BLaER1 treated with 17β-estradiol and CSF1 and Interleukin-3, amounts not matched to agents 10 nM and 100 nM (cell line): ENCODE measurements at regions not wholly inside any gene's neighbourhood (a gene's known extent, or its start where the extent isn't known, plus 50 kb on each side); places are given as distances from the start of the nearest gene placed in this dataset.
A peak's percentile ranks its signal among the peaks of the same experiment; 100 is the strongest.

Source experiments
- H3K27ac ChIP-seq, 11 experiments: shearing (Covaris generic); formaldehyde crosslinking; 2 replicates each; pipeline ENCODE4 v1.8.1; 2022
- H3K27me3 ChIP-seq, 11 experiments: shearing (Covaris generic); formaldehyde crosslinking; 2 replicates each; pipeline ENCODE4 v1.8.1; 2022
- H3K36me3 ChIP-seq, 11 experiments: shearing (Covaris generic); formaldehyde crosslinking; 2 replicates each; pipeline ENCODE4 v1.8.1; 2022
- H3K4me1 ChIP-seq, 10 experiments: shearing (Covaris generic); formaldehyde crosslinking; 2 replicates each; pipeline ENCODE4 v1.8.1; 2022
- H3K4me2 ChIP-seq, 11 experiments: shearing (Covaris generic); formaldehyde crosslinking; 2 replicates each; pipeline ENCODE4 v1.8.1; 2022
- H3K4me3 ChIP-seq, 10 experiments: shearing (Covaris generic); formaldehyde crosslinking; 2 replicates each; pipeline ENCODE4 v1.8.1; 2022
- H3K9ac ChIP-seq, 11 experiments: shearing (Covaris generic); formaldehyde crosslinking; 2 replicates each; pipeline ENCODE4 v1.8.1; 2022
- H3K9me3 ChIP-seq, 11 experiments: shearing (Covaris generic); formaldehyde crosslinking; replicated peaks in 1 of 11; 2 replicates each; pipeline ENCODE4 v1.8.1; 2022
- H4K20me1 ChIP-seq, 11 experiments: shearing (Covaris generic); formaldehyde crosslinking; 2 replicates each; pipeline ENCODE4 v1.8.1; 2022
- Cebpa-rat ChIP-seq, 11 experiments: shearing (Covaris generic); IDR thresholded peaks; 2 replicates each; pipeline ENCODE4 v1.8.1; 2022

GRCh38 chr15:69593981-69594966 is 141.7 kb downstream of the RPLP1 start:
- Histone ChIP-seq H3K36me3 (no peaks in the 10 kb centered on the region), H3K9me3 (no peaks in the 10 kb centered on the region), H3K4me2 (peak overlapping the region; percentile 61 to 84 (median 77)), H3K4me1 (peaks cover 17 to 38% (median 21%) of the 10 kb centered on the region in 10 experiments), H3K27me3 (peaks cover 0 to 16% (median 4%) of the 10 kb centered on the region in 11 experiments; a peak in 6 of 22 replicates), H3K4me3 (no peak overlapping the region), H3K9ac (peak overlapping the region in 1 of 11 experiments; percentile 14; a peak in 1 of 22 replicates), H3K27ac (no peak overlapping the region), H4K20me1 (peaks cover 0 to 13% (median 0%) of the 10 kb centered on the region in 11 experiments; a peak in 5 of 22 replicates)
- no peak for TF ChIP-seq Cebpa-rat (IDR thresholded peaks at IDR 0.05)

- no peak for TF ChIP-seq Cebpa-rat (IDR thresholded peaks at IDR 0.05)
- peaks cover 0 to 13% (median 0%) of the 10 kb centered on the region in 11 experiments; a peak in 5 of 22 replicates for H4K20me1 ChIP-seq
- H3K27me3 ChIP-seq: peaks cover 0 to 24% (median 4%) of the 10 kb centered on the region in 11 experiments; a peak in 9 of 22 replicates
- H3K27ac ChIP-seq: no peak overlapping the region
- no peaks in the 10 kb centered on the region for H3K9me3 ChIP-seq
- H3K4me2 ChIP-seq: peak overlapping the region; percentile 61 to 84 (median 77)
- peaks cover 17 to 31% (median 21%) of the 10 kb centered on the region in 10 experiments for H3K4me1 ChIP-seq
- H3K4me3 ChIP-seq: no peak overlapping the region
- H3K9ac ChIP-seq: peak overlapping the region in 2 of 11 experiments; percentile 14 to 16; a peak in 3 of 22 replicates
- H3K36me3 ChIP-seq: no peaks in the 10 kb centered on the region
Observed at GRCh38 chr15:69595009-69595791, 142.6 kb downstream of the RPLP1 start.

- Histone ChIP-seq H3K4me1 (peaks cover 17 to 23% (median 21%) of the 10 kb centered on the region in 10 experiments), H3K27ac (no peak overlapping the region), H4K20me1 (peaks cover 0 to 13% (median 0%) of the 10 kb centered on the region in 11 experiments; a peak in 5 of 22 replicates), H3K9me3 (no peaks in the 10 kb centered on the region), H3K9ac (no peak overlapping the region), H3K27me3 (peaks cover 0 to 24% (median 4%) of the 10 kb centered on the region in 11 experiments; a peak in 9 of 22 replicates), H3K4me3 (no peak overlapping the region), H3K4me2 (no peak overlapping the region), H3K36me3 (no peaks in the 10 kb centered on the region)
- TF ChIP-seq Cebpa-rat (IDR thresholded peaks at IDR 0.05): no peak
Observed at GRCh38 chr15:69597061-69597592, 144.5 kb downstream of the RPLP1 start.

- no peak for TF ChIP-seq Cebpa-rat (IDR thresholded peaks at IDR 0.05)
- H4K20me1 ChIP-seq: peaks cover 0 to 12% (median 0%) of the 10 kb centered on the region in 11 experiments; a peak in 5 of 22 replicates
- peaks cover 17 to 26% (median 19%) of the 10 kb centered on the region in 10 experiments for H3K4me1 ChIP-seq
- H3K9me3 ChIP-seq: no peaks in the 10 kb centered on the region
- H3K27ac ChIP-seq: no peak overlapping the region
- H3K4me3 ChIP-seq: no peak overlapping the region
- H3K27me3 ChIP-seq: peaks cover 0 to 32% (median 2%) of the 10 kb centered on the region in 11 experiments; a peak in 9 of 22 replicates
- H3K4me2 ChIP-seq: no peak overlapping the region
- H3K36me3 ChIP-seq: no peaks in the 10 kb centered on the region
- H3K9ac ChIP-seq: no peak overlapping the region
Observed at GRCh38 chr15:69599271-69599670, 146.7 kb downstream of the RPLP1 start.

GRCh38 chr15:69600556-69601085 is 148.0 kb downstream of the RPLP1 start:
- Histone ChIP-seq H3K4me3 (no peak overlapping the region), H4K20me1 (peaks cover 0 to 6% (median 0%) of the 10 kb centered on the region in 11 experiments; a peak in 4 of 22 replicates), H3K9me3 (no peaks in the 10 kb centered on the region), H3K27ac (no peak overlapping the region), H3K36me3 (no peaks in the 10 kb centered on the region), H3K27me3 (peaks cover 0 to 24% (median 0%) of the 10 kb centered on the region in 11 experiments; a peak in 7 of 22 replicates), H3K4me2 (no peak overlapping the region), H3K4me1 (peaks cover 4 to 19% (median 6%) of the 10 kb centered on the region in 10 experiments), H3K9ac (no peak overlapping the region)
- TF ChIP-seq Cebpa-rat (IDR thresholded peaks at IDR 0.05): no peak

GRCh38 chr15:69601711-69602504 is 149.3 kb downstream of the RPLP1 start:
- Histone ChIP-seq H3K36me3 (no peaks in the 10 kb centered on the region), H3K4me1 (peaks cover 0 to 27% (median 9%) of the 10 kb centered on the region in 10 experiments; a peak in 11 of 20 replicates), H3K4me2 (no peak overlapping the region), H3K9ac (no peak overlapping the region), H4K20me1 (peaks cover 0 to 6% (median 0%) of the 10 kb centered on the region in 11 experiments; a peak in 3 of 22 replicates), H3K4me3 (no peak overlapping the region), H3K9me3 (no peaks in the 10 kb centered on the region), H3K27ac (no peak overlapping the region), H3K27me3 (peaks cover 0 to 18% (median 0%) of the 10 kb centered on the region in 11 experiments; a peak in 6 of 22 replicates)
- TF ChIP-seq Cebpa-rat (IDR thresholded peaks at IDR 0.05): no peak

GRCh38 chr15:69602921-69603320 is 150.3 kb downstream of the RPLP1 start:
- no peak overlapping the region for H3K27ac ChIP-seq
- no peak overlapping the region for H3K4me3 ChIP-seq
- H3K9me3 ChIP-seq: no peaks in the 10 kb centered on the region
- peaks cover 0 to 3% (median 0%) of the 10 kb centered on the region in 11 experiments; a peak in 2 of 22 replicates for H4K20me1 ChIP-seq
- no peaks in the 10 kb centered on the region for H3K36me3 ChIP-seq
- no peak overlapping the region for H3K4me2 ChIP-seq
- H3K4me1 ChIP-seq: peaks cover 0 to 35% (median 9%) of the 10 kb centered on the region in 10 experiments; a peak in 11 of 20 replicates
- H3K27me3 ChIP-seq: peaks cover 0 to 17% (median 0%) of the 10 kb centered on the region in 11 experiments; a peak in 6 of 22 replicates
- no peak for TF ChIP-seq Cebpa-rat (IDR thresholded peaks at IDR 0.05)
- no peak overlapping the region for H3K9ac ChIP-seq
